ENCODE measurements at regions not wholly inside any gene's neighbourhood (a gene's known extent, or its start where the extent isn't known, plus 50 kb on each side); places are given as distances from the start of the nearest gene placed in this dataset.

- intact Hi-C loops (cut with DNase I; ENCODE audit: low total_unique reads), result no loop called here
- ATAC-seq, result no peak
- in situ Hi-C loops (cut with MboI; ENCODE audit: low sequenced_read_pairs in 4 of 4), result no loop called here
- TF ChIP-seq POLR2A (IDR thresholded peaks at IDR 0.05) (no peak), CTCF (IDR thresholded peaks at IDR 0.05 in 4 of 5, conservative IDR thresholded peaks at IDR 0.05 in 1 of 5) (no peak)
- Histone ChIP-seq H3K4me1 (no peaks in the 10 kb centered on the region), H3K4me3 (no peak overlapping the region), H3K27ac (no peak overlapping the region), H3K36me3 (no peaks in the 10 kb centered on the region), H3K27me3 (no peaks in the 10 kb centered on the region), H3K9me3 (no peaks in the 10 kb centered on the region)
- no peak for DNase-seq
Measured at GRCh38 chr3:76972624-76973296, 67.1 kb upstream of the ROBO2 start.

GRCh38 chr3:76976996-76977395 lies 62.9 kb upstream of the ROBO2 start:
- in situ Hi-C loops (cut with MboI; ENCODE audit: low sequenced_read_pairs in 4 of 4) (no loop called here), intact Hi-C loops (cut with DNase I; ENCODE audit: low total_unique reads) (no loop called here)
- no peaks in the 10 kb centered on the region for H3K9me3 ChIP-seq
- ATAC-seq, result no peak
- no peaks in the 10 kb centered on the region for H3K36me3 ChIP-seq
- H3K27me3 ChIP-seq, result no peaks in the 10 kb centered on the region
- DNase-seq, result no peak
- no peak for TF ChIP-seq POLR2A (IDR thresholded peaks at IDR 0.05)
- no peak for TF ChIP-seq CTCF (IDR thresholded peaks at IDR 0.05 in 4 of 5, conservative IDR thresholded peaks at IDR 0.05 in 1 of 5)
- no peak overlapping the region for H3K27ac ChIP-seq
- H3K4me1 ChIP-seq, result no peaks in the 10 kb centered on the region
- H3K4me3 ChIP-seq, result no peak overlapping the region

- Histone ChIP-seq H3K36me3 (no peaks in the 10 kb centered on the region), H3K27ac (no peak overlapping the region), H3K4me3 (no peak overlapping the region), H3K9me3 (no peaks in the 10 kb centered on the region), H3K27me3 (no peaks in the 10 kb centered on the region), H3K4me1 (no peaks in the 10 kb centered on the region)
- ATAC-seq, result no peak
- in situ Hi-C loops (cut with MboI; ENCODE audit: low sequenced_read_pairs in 4 of 4) (no loop called here), intact Hi-C loops (cut with DNase I; ENCODE audit: low total_unique reads) (no loop called here)
- DNase-seq, result no peak
- TF ChIP-seq CTCF (IDR thresholded peaks at IDR 0.05 in 4 of 5, conservative IDR thresholded peaks at IDR 0.05 in 1 of 5), result no peak
- no peak for TF ChIP-seq POLR2A (IDR thresholded peaks at IDR 0.05)
Measured at GRCh38 chr3:76985645-76986044, 54.3 kb upstream of the ROBO2 start.

- H3K4me1 ChIP-seq, result no peaks in the 10 kb centered on the region
- DNase-seq, result no peak
- no peak overlapping the region for H3K4me3 ChIP-seq
- intact Hi-C loops (cut with DNase I; ENCODE audit: low total_unique reads) (no loop called here), in situ Hi-C loops (cut with MboI; ENCODE audit: low sequenced_read_pairs in 4 of 4) (no loop called here)
- H3K9me3 ChIP-seq, result no peaks in the 10 kb centered on the region
- H3K27me3 ChIP-seq, result no peaks in the 10 kb centered on the region
- ATAC-seq, result no peak
- no peak overlapping the region for H3K27ac ChIP-seq
- TF ChIP-seq POLR2A (IDR thresholded peaks at IDR 0.05), result no peak
- no peak for TF ChIP-seq CTCF (IDR thresholded peaks at IDR 0.05 in 4 of 5, conservative IDR thresholded peaks at IDR 0.05 in 1 of 5)
- no peaks in the 10 kb centered on the region for H3K36me3 ChIP-seq
Measured at GRCh38 chr3:76986876-76987474, 52.9 kb upstream of the ROBO2 start.
